GM13976 (cell line): ENCODE measurements at regions not wholly inside any gene's neighbourhood (a gene's known extent, or its start where the extent isn't known, plus 50 kb on each side); places are given as distances from the start of the nearest gene placed in this dataset.
A peak's percentile ranks its signal among the peaks of the same experiment; 100 is the strongest.

Experiments
- DNase-seq: peaks from one replicate; pipeline ENCODE4 v3.0.0; 2012; ENCODE audit warnings: low spot score
- in situ Hi-C: fragments of 300-500 bp; cut with MboI; formaldehyde crosslinking; loops from one replicate; pipeline ENCODE4 v1.12.0; 2022; ENCODE audit warnings: low sequenced_read_pairs, mixed read lengths, inconsistent platforms; ENCODE audit not compliant: unreplicated experiment
- TF ChIP-seq, protein P1 (sequence below): IDR thresholded peaks from 2 replicates; pipeline ENCODE4 v1.5.1; 2012; ENCODE audit warnings: borderline replicate concordance, mild to moderate bottlenecking; ENCODE audit not compliant: insufficient read depth; ENCODE audit errors: extremely low read depth, missing control alignments, control extremely low read depth

- DNase-seq, result no peak
- TF ChIP-seq, protein P1, sequence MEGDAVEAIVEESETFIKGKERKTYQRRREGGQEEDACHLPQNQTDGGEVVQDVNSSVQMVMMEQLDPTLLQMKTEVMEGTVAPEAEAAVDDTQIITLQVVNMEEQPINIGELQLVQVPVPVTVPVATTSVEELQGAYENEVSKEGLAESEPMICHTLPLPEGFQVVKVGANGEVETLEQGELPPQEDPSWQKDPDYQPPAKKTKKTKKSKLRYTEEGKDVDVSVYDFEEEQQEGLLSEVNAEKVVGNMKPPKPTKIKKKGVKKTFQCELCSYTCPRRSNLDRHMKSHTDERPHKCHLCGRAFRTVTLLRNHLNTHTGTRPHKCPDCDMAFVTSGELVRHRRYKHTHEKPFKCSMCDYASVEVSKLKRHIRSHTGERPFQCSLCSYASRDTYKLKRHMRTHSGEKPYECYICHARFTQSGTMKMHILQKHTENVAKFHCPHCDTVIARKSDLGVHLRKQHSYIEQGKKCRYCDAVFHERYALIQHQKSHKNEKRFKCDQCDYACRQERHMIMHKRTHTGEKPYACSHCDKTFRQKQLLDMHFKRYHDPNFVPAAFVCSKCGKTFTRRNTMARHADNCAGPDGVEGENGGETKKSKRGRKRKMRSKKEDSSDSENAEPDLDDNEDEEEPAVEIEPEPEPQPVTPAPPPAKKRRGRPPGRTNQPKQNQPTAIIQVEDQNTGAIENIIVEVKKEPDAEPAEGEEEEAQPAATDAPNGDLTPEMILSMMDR, result no peak
- in situ Hi-C loops, result loop anchor here (5.0 kb wide), 1 partner anchor 97 kb away; no protein-coding TSS in a partner anchor
Measured at GRCh38 chr1:48105165-48105564, 108.0 kb upstream of the TRABD2B start.

DNA sequence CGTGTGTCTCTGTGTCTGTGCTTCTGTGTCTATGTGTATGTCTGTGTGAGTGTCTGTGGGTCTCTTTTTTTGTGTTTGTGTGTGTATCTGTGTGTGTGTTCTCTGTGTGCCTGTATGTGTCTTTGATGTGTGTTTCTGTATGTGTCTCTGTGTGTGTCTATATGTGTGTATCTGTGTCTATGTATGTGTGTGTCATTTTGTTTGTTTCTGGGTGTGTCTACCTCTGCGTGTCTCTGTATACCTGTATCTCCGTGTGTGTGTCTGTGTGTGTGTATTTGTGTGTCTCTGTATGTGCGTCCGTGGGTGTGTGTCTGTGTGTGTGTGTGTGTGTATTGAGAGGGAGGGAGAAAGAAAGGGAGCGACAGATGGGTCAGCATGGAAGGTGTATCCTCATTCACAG, 106.3 kb upstream of the TRABD2B start:
- in situ Hi-C loops, result no loop called here
- no peak for DNase-seq
- TF ChIP-seq, protein P1, result no peak

- in situ Hi-C loops, result no loop called here
- TF ChIP-seq, protein P1, result no peak
- DNase-seq, result no peak
Measured at GRCh38 chr1:48102766-48103165, 105.6 kb upstream of the TRABD2B start.

DNA sequence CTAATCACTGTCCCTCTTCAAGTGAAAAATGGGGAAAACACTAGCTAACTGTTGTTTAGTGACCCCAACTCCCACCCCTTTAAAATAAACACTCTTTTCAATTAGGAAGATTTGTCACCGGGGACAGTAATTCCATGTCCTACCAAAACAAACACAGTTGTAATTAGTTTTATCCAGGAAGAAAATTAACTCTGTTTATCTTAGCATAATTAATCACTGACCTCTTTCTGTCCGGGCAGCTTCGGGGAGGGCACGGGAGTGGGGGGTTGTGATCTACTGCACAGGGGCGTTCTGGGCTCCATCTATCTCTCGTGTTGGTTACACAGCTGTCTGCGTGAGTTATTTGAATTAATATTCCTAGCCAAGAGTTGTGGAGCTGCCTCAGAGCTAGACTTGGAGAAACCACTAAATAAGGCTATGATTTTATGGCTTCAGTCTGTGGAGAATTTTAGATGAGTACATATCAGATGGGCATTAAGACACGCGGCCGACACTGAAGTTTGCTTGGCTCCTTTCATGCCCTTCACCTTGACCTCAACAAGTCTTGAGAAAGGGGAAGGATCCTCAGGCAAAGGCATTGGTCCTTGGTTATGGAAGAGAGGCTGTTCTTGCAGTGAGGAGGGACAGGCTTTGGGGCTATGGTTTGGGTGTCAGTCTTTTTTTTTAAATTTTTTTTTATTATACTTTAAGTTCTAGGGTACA, 102.0 kb upstream of the TRABD2B start:
- TF ChIP-seq, protein P1, result no peak
- in situ Hi-C loops, result no loop called here
- no peak for DNase-seq

DNA sequence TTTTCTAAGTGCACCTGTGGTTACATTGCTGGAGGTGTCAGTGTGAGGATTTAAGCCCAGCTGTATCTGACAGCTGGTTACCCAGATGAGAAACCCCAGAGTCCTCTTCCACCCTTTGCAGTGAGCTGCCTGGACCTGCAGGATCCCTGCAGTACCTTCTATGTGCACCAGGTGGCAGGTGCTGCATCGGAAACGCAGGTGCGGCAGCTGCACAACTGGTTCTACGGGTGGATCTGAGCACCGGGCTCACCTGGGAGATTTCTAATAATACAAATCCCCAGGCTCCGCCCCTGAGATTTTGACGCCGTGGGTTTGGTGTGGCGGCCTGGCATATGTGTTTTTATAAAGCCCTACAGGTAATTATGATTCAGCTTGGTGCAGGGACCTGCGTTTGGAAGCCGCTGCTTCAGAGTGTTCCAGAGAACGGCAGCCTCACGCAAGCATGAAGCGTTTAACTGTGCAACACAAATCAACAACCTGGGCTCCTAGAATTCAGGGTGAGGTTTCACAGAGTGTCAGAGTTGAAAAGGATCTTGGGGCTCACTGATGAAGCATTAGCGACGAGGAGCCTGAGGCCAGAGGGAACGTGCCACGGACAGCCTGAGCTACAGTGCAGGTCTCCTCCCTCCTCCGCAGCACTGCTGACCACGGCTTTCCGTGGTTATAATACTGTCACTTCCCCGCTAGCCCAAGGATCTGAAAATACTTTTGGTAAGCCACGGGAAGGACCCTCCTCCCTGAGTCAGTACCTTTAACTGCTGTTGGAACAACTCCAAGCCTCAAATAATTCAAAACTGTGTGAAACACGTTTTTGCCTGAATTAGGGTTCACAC, 96.7 kb upstream of the TRABD2B start:
- peak; percentile 79 for DNase-seq
- in situ Hi-C loops, result no loop called here
- TF ChIP-seq, protein P1, result peak; percentile 92

- DNase-seq, result no peak
- TF ChIP-seq, protein P1, result no peak
- in situ Hi-C loops, result no loop called here
Measured at GRCh38 chr1:48093147-48093546, 96.0 kb upstream of the TRABD2B start.
